HG02759 (cell line): ENCODE measurements at regions not wholly inside any gene's neighbourhood (a gene's known extent, or its start where the extent isn't known, plus 50 kb on each side); places are given as distances from the start of the nearest gene placed in this dataset.
"Not testable (repeated sequence)": the region's sequence is repeated elsewhere in the genome, so short reads cannot be mapped to it uniquely, and the experiment has no call there.

Source experiments
- ATAC-seq: cut with Tn5 transposase; IDR thresholded peaks from one replicate; pipeline ENCODE4 v1.9.1; 2021; ENCODE audit warnings: mild to moderate bottlenecking, moderate library complexity; ENCODE audit not compliant: unreplicated experiment

GRCh38 chr15:54779271-54779670, 417.5 kb downstream of the RSL24D1 start:
- no peak for ATAC-seq

- no peak for ATAC-seq
These were observed 420.3 kb downstream of the RSL24D1 start for GRCh38 chr15:54776410-54776809.

GRCh38 chr15:54772663-54773062, 424.1 kb downstream of the RSL24D1 start:
- ATAC-seq, result no peak

DNA sequence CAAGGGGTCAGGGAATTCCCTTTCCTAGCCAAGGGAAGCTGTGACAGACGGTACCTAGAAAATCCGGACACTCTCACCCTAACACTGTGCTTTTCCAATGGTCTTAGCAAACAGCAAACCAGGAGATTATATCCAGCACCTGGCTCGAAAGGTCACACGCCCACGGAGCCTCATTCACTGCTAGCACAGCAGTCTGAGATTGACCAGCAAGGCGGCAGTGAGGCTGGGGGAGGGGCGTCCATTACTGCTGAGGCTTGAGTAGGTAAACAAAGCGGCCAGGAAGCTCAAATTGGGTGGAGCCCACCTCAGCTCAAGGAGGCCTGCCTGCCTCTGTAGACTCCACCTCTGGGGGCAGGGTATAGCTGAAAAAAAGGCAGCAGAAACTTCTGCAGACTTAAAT, 447.3 kb downstream of the RSL24D1 start:
- ATAC-seq, result not testable (repeated sequence)

DNA sequence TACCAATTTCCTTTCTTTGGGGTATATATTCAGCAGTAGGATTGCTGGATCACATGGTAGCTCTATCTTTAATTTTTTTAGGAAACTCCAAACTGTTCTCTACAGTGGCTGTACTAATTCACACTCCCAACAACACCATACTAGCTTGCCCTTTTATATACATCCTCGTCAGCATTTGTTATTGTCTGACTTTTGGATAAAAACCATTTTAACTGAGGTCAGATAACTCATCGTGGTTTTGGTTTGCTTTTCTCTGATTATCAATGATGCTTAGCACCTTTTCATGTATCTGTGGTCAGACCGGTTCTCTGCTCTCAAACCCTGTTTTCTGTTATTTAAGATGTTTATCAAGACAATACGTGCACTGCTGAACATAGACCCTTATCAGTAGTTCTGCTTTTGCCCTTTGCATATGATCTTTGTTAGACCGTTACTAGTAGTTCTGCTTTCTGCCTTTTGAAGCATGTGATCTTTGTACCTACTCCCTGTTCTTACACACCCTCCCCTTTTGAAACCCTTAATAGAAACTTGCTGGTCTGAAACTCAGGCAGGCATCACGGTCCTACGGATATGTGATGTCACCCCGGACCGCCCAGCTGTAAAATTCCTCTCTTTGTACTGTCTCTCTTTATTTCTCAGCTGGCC, 474.3 kb downstream of the RSL24D1 start:
- no peak for ATAC-seq

- ATAC-seq, result no peak
These were observed 477.4 kb downstream of the RSL24D1 start for GRCh38 chr15:54719325-54719724.

- no peak for ATAC-seq
These were observed 488.7 kb downstream of the RSL24D1 start for GRCh38 chr15:54707805-54708752.

- ATAC-seq, result no peak
These were observed 509.1 kb downstream of the RSL24D1 start for GRCh38 chr15:54687628-54688027.
